Upper lobe of left lung (tissue), 6 donors: ENCODE measurements at regions not wholly inside any gene's neighbourhood (a gene's known extent, or its start where the extent isn't known, plus 50 kb on each side); places are given as distances from the start of the nearest gene placed in this dataset.

Source experiments
- ATAC-seq, 2 donors: fragments of 200-7000 bp; cut with Tn5 transposase; one replicate each; pipeline ENCODE4 v1.9.1; 2022; ENCODE audit warnings: mild to moderate bottlenecking in 2 of 2, moderate library complexity in 2 of 2; ENCODE audit not compliant: low FRiP score in 2 of 2
- DNase-seq, 2 donors: peaks; one replicate each; pipeline ENCODE4 v3.0.0-alpha.2; 2019 to 2020
- H3K27ac ChIP-seq, 4 donors: fragments of 200-600 bp; sonication (generic); one replicate each; pipeline ENCODE4 v1.5.1; 2016 to 2019
- H3K27me3 ChIP-seq, 4 donors: fragments of 200-600 bp; sonication (generic); one replicate each; pipeline ENCODE4 v1.5.1; 2017 to 2019
- H3K36me3 ChIP-seq, 4 donors: fragments of 200-600 bp; sonication (generic); one replicate each; pipeline ENCODE4 v1.5.1; 2016 to 2019
- H3K4me1 ChIP-seq, 4 donors: fragments of 200-600 bp; sonication (generic); one replicate each; pipeline ENCODE4 v1.5.1; 2018 to 2019
- H3K4me3 ChIP-seq, 4 donors: fragments of 200-600 bp; sonication (generic); one replicate each; pipeline ENCODE4 v1.5.1; 2017 to 2019; ENCODE audit warnings: mild to moderate bottlenecking in 2 of 4, moderate library complexity in 1 of 4
- H3K9me3 ChIP-seq, 4 donors: fragments of 200-600 bp; sonication (generic); one replicate each; pipeline ENCODE4 v1.5.1; 2018 to 2019
- EP300 ChIP-seq, 4 donors: sonication (generic); formaldehyde crosslinking; IDR thresholded peaks; one replicate each; pipeline ENCODE4 v1.5.1; 2017; ENCODE audit warnings: antibody characterized with exemption in 4 of 4, control low read depth in 2 of 4
- POLR2A ChIP-seq, 4 donors: fragments of 450-650 bp; IDR thresholded peaks; one replicate each; pipeline ENCODE4 v1.5.1; 2016 to 2017; ENCODE audit warnings: antibody characterized with exemption in 4 of 4, mild to moderate bottlenecking in 2 of 4
- POLR2AphosphoS5 ChIP-seq, 2 donors: sonication (generic); formaldehyde crosslinking; IDR thresholded peaks; one replicate each; pipeline ENCODE4 v1.5.1; 2017; ENCODE audit warnings: antibody characterized with exemption in 2 of 2
- WGBS, 2 donors: methylation state at CpG; one replicate each; pipeline ENCODE4 v1.1.5; 2017 to 2018; 5-methylcytosine and 5-hydroxymethylcytosine counted together
- TF ChIP-seq, protein P1 (sequence below), 6 experiments: fragments of 450-650 bp in 4 of 6; fragments of 200-600 bp in 2 of 6; sonication (generic) in 2 of 6; IDR thresholded peaks; one replicate each; pipeline ENCODE4 v1.5.1; 2016 to 2019; ENCODE audit warnings: antibody characterized with exemption in 6 of 6
- donor health status: DM: no; HTN: no; CAD: no; lungs with moderate emphysema.
- donor health status: DM: no; HTN: yes; CAD: no; lungs with severe emphysema.

- no peak for TF ChIP-seq EP300 (IDR thresholded peaks at IDR 0.05)
- TF ChIP-seq, protein P1, sequence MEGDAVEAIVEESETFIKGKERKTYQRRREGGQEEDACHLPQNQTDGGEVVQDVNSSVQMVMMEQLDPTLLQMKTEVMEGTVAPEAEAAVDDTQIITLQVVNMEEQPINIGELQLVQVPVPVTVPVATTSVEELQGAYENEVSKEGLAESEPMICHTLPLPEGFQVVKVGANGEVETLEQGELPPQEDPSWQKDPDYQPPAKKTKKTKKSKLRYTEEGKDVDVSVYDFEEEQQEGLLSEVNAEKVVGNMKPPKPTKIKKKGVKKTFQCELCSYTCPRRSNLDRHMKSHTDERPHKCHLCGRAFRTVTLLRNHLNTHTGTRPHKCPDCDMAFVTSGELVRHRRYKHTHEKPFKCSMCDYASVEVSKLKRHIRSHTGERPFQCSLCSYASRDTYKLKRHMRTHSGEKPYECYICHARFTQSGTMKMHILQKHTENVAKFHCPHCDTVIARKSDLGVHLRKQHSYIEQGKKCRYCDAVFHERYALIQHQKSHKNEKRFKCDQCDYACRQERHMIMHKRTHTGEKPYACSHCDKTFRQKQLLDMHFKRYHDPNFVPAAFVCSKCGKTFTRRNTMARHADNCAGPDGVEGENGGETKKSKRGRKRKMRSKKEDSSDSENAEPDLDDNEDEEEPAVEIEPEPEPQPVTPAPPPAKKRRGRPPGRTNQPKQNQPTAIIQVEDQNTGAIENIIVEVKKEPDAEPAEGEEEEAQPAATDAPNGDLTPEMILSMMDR (IDR thresholded peaks at IDR 0.05) = no peak
- TF ChIP-seq POLR2A (IDR thresholded peaks at IDR 0.05) = no peak
- no peak for TF ChIP-seq POLR2AphosphoS5 (IDR thresholded peaks at IDR 0.05)
- WGBS, 2 donors = 66 to 78% methylated on average over 2 of the region's 2 CpGs
- no peak overlapping the region for H3K4me3 ChIP-seq
- peaks cover 0 to 7% (median 0%) of the 10 kb centered on the region in 4 donors for H3K9me3 ChIP-seq
- no peaks in the 10 kb centered on the region for H3K4me1 ChIP-seq
- no peaks in the 10 kb centered on the region for H3K27me3 ChIP-seq
- no peak overlapping the region for H3K27ac ChIP-seq
- ATAC-seq = no peak
- no peaks in the 10 kb centered on the region for H3K36me3 ChIP-seq
- no peak for DNase-seq
Observed at GRCh38 chr4:96465834-96466233, 625.9 kb downstream of the PDHA2 start.

GRCh38 chr4:96471956-96472867 lies 632.3 kb downstream of the PDHA2 start:
- Histone ChIP-seq H3K27me3 (peaks cover 0 to 2% (median 0%) of the 10 kb centered on the region in 4 donors), H3K4me1 (no peaks in the 10 kb centered on the region), H3K4me3 (no peak overlapping the region), H3K27ac (no peak overlapping the region), H3K9me3 (peaks cover 0 to 7% (median 0%) of the 10 kb centered on the region in 4 donors), H3K36me3 (no peaks in the 10 kb centered on the region)
- no peak for ATAC-seq
- no peak for DNase-seq
- TF ChIP-seq, protein P1 (IDR thresholded peaks at IDR 0.05) = no peak
- TF ChIP-seq POLR2AphosphoS5 (IDR thresholded peaks at IDR 0.05) (no peak), EP300 (IDR thresholded peaks at IDR 0.05) (no peak), POLR2A (IDR thresholded peaks at IDR 0.05) (no peak)

DNA sequence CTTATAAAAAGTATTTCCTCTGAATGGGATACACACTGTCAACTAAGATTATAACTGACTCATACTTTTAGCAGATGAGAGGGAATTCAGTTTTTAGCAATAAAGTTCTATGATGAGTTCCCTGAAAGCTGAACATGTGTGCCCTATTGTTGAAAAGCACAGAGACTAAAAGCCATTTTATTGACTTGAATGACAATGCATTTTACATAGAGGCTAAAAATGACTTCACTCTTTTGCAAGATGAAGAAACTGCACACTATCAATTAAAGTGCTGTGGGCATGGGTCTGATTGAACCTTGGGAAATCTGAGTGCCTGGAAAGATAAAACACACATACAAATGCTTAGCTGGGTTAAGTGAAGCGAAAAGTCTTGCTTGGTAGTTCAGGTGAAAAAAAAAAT lies 633.4 kb downstream of the PDHA2 start:
- ATAC-seq = no peak
- no peak overlapping the region for H3K4me3 ChIP-seq
- no peak overlapping the region for H3K27ac ChIP-seq
- H3K4me1 ChIP-seq = no peaks in the 10 kb centered on the region
- TF ChIP-seq, protein P1 (IDR thresholded peaks at IDR 0.05) = no peak
- no peak for TF ChIP-seq POLR2A (IDR thresholded peaks at IDR 0.05)
- no peak for TF ChIP-seq EP300 (IDR thresholded peaks at IDR 0.05)
- no peak for TF ChIP-seq POLR2AphosphoS5 (IDR thresholded peaks at IDR 0.05)
- peaks cover 0 to 2% (median 0%) of the 10 kb centered on the region in 4 donors for H3K27me3 ChIP-seq
- no peaks in the 10 kb centered on the region for H3K36me3 ChIP-seq
- no peak for DNase-seq
- 63 to 69% methylated on average over 1 of the region's 1 CpG for WGBS, 2 donors
- peaks cover 0 to 6% (median 0%) of the 10 kb centered on the region in 4 donors for H3K9me3 ChIP-seq

- 79 to 82% methylated on average over 4 of the region's 4 CpGs for WGBS, 2 donors
- DNase-seq (no peak), ATAC-seq (no peak)
- no peak for TF ChIP-seq POLR2AphosphoS5 (IDR thresholded peaks at IDR 0.05)
- no peak for TF ChIP-seq EP300 (IDR thresholded peaks at IDR 0.05)
- TF ChIP-seq, protein P1 (IDR thresholded peaks at IDR 0.05) = no peak
- no peak for TF ChIP-seq POLR2A (IDR thresholded peaks at IDR 0.05)
- Histone ChIP-seq H3K4me1 (no peaks in the 10 kb centered on the region), H3K27me3 (no peaks in the 10 kb centered on the region), H3K4me3 (no peak overlapping the region), H3K27ac (no peak overlapping the region), H3K36me3 (no peaks in the 10 kb centered on the region), H3K9me3 (no peaks in the 10 kb centered on the region)
Observed at GRCh38 chr4:96483308-96484030, 643.6 kb downstream of the PDHA2 start.
